C4-2B (cell line): ENCODE measurements at regions not wholly inside any gene's neighbourhood (a gene's known extent, or its start where the extent isn't known, plus 50 kb on each side); places are given as distances from the start of the nearest gene placed in this dataset.

Experiments
- CTCF ChIP-seq: fragments of 450-650 bp; conservative IDR thresholded peaks from 2 replicates; pipeline ENCODE4 v1.5.1; 2017; ENCODE audit warnings: mild to moderate bottlenecking
- ZFX ChIP-seq: fragments of 450-650 bp; IDR thresholded peaks from 2 replicates; pipeline ENCODE4 v1.6.1; 2017

GRCh38 chr2:123512547-123512946 is 512.5 kb upstream of the CNTNAP5 start:
- no peak for TF ChIP-seq CTCF
- no peak for TF ChIP-seq ZFX
